Panc1 (cell line): ENCODE measurements at regions not wholly inside any gene's neighbourhood (a gene's known extent, or its start where the extent isn't known, plus 50 kb on each side); places are given as distances from the start of the nearest gene placed in this dataset.

Experiments used
- ATAC-seq: fragments of 200-7000 bp; cut with Tn5 transposase; 2 replicates; pipeline ENCODE4 v1.9.1; 2020; ENCODE audit warnings: mild to moderate bottlenecking, moderate library complexity
- BruUV-seq: library from RNA; stranded (reverse); fragments of 400-500 nt; replicated peaks from 2 replicates; lab custom pipeline; 2021; lab: Mats Ljungman, UMichigan
- CTCF ChIA-PET: fragments of 300-600 bp; sonication (Branson Sonifier 250); formaldehyde crosslinking; loops from one replicate; lab custom pipeline; 2022; ENCODE audit warnings: antibody characterized with exemption; lab: Charles Lee
- POLR2A ChIA-PET: fragments of 300-600 bp; sonication (Branson Sonifier 250); formaldehyde crosslinking; loops from one replicate; lab custom pipeline; 2022; ENCODE audit warnings: antibody characterized with exemption; lab: Charles Lee
- DNase-seq: peaks from one replicate; pipeline ENCODE4 v3.0.0-alpha.2; 2010; ENCODE audit warnings: low read depth, low spot score
- H3K27ac ChIP-seq: 2 replicates; pipeline ENCODE4 v1.5.1; 2011; ENCODE audit warnings: mild to moderate bottlenecking, low read length, inconsistent platforms
- H3K27me3 ChIP-seq: fragments of 200-500 bp; sonication (Bioruptor generic); 2 replicates; pipeline ENCODE4 v1.6.0; 2014; ENCODE audit warnings: low read length, inconsistent platforms; ENCODE audit not compliant: control insufficient read depth, insufficient read depth
- H3K36me3 ChIP-seq: fragments of 200-500 bp; sonication (Bioruptor generic); 2 replicates; pipeline ENCODE4 v1.5.1; 2014; ENCODE audit warnings: inconsistent platforms, mild to moderate bottlenecking, low read length, moderate library complexity; ENCODE audit not compliant: control insufficient read depth, insufficient read depth
- H3K4me1 ChIP-seq: 2 replicates; pipeline ENCODE4 v1.5.1; 2011; ENCODE audit warnings: inconsistent platforms, mild to moderate bottlenecking, low read length, moderate library complexity; ENCODE audit not compliant: control insufficient read depth, insufficient read depth
- H3K4me3 ChIP-seq, 2 experiments: 2 replicates each; pipeline ENCODE4 v1.5.1; 2011 to 2012; ENCODE audit warnings: low read depth in 2 of 2, low read length in 2 of 2, mild to moderate bottlenecking in 2 of 2, inconsistent platforms in 1 of 2, moderate library complexity in 1 of 2
- H3K9me3 ChIP-seq: fragments of 200-500 bp; sonication (Bioruptor generic); 2 replicates; pipeline ENCODE4 v1.5.1; 2014; ENCODE audit warnings: low read depth, mild to moderate bottlenecking, inconsistent platforms, low read length, moderate library complexity; ENCODE audit not compliant: control insufficient read depth, insufficient read depth
- CTCF ChIP-seq: fragments of 450-650 bp; IDR thresholded peaks from 2 replicates; pipeline ENCODE4 v1.5.1; 2017; ENCODE audit warnings: mild to moderate bottlenecking
- POLR2AphosphoS5 ChIP-seq: IDR thresholded peaks from 2 replicates; pipeline ENCODE4 v1.6.1; 2012; ENCODE audit warnings: mild to moderate bottlenecking, low read depth, low read length, moderate library complexity
- SIN3A ChIP-seq: IDR thresholded peaks from 2 replicates; pipeline ENCODE4 v1.6.1; 2012; ENCODE audit warnings: low read depth, mild to moderate bottlenecking, low read length, moderate library complexity, borderline replicate concordance; ENCODE audit not compliant: insufficient read depth
- TCF7L2 ChIP-seq: IDR thresholded peaks from 2 replicates; pipeline ENCODE4 v1.6.1; 2011; ENCODE audit warnings: mild to moderate bottlenecking, low read depth, low read length, inconsistent platforms
- in situ Hi-C: cut with HindIII; loops from 2 replicates; pipeline ENCODE4 v1.10.0; 2016; ENCODE audit warnings: low sequenced_read_pairs, low pct_unique_long_range_greater_than_20kb
- intact Hi-C: fragments of 100-400 bp; cut with micrococcal nuclease; formaldehyde crosslinking; loops from one replicate; pipeline ENCODE4 v1.10.0; 2022; ENCODE audit not compliant: unreplicated experiment
- TF ChIP-seq, protein P1 (sequence below), 2 experiments: IDR thresholded peaks; 2 replicates each; pipeline ENCODE4 v1.6.1; 2011 to 2012; ENCODE audit warnings: low read depth in 2 of 2, control low read depth in 1 of 2, low read length in 1 of 2, mild to moderate bottlenecking in 1 of 2, moderate library complexity in 1 of 2; ENCODE audit not compliant: insufficient read depth in 1 of 2

GRCh38 chr4:155005395-155006090, 202.9 kb upstream of the NPY2R start:
- ChIA-PET POLR2A (no interaction called here), CTCF (no interaction called here)
- no peak for ATAC-seq
- H3K27ac ChIP-seq, result no peak overlapping the region
- H3K9me3 ChIP-seq, result no peaks in the 10 kb centered on the region
- TF ChIP-seq SIN3A (no peak), TCF7L2 (no peak), POLR2AphosphoS5 (no peak), CTCF (no peak)
- TF ChIP-seq, protein P1, sequence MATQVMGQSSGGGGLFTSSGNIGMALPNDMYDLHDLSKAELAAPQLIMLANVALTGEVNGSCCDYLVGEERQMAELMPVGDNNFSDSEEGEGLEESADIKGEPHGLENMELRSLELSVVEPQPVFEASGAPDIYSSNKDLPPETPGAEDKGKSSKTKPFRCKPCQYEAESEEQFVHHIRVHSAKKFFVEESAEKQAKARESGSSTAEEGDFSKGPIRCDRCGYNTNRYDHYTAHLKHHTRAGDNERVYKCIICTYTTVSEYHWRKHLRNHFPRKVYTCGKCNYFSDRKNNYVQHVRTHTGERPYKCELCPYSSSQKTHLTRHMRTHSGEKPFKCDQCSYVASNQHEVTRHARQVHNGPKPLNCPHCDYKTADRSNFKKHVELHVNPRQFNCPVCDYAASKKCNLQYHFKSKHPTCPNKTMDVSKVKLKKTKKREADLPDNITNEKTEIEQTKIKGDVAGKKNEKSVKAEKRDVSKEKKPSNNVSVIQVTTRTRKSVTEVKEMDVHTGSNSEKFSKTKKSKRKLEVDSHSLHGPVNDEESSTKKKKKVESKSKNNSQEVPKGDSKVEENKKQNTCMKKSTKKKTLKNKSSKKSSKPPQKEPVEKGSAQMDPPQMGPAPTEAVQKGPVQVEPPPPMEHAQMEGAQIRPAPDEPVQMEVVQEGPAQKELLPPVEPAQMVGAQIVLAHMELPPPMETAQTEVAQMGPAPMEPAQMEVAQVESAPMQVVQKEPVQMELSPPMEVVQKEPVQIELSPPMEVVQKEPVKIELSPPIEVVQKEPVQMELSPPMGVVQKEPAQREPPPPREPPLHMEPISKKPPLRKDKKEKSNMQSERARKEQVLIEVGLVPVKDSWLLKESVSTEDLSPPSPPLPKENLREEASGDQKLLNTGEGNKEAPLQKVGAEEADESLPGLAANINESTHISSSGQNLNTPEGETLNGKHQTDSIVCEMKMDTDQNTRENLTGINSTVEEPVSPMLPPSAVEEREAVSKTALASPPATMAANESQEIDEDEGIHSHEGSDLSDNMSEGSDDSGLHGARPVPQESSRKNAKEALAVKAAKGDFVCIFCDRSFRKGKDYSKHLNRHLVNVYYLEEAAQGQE (IDR thresholded peaks at IDR 0.05; ENCODE audit: insufficient read depth in 1 of 2, low read depth in 2 of 2, low read length in 1 of 2), result no peak
- no peaks in the 10 kb centered on the region for H3K4me1 ChIP-seq
- intact Hi-C loops, result no loop called here
- no peaks in the 10 kb centered on the region for H3K27me3 ChIP-seq
- no peaks in the 10 kb centered on the region for H3K36me3 ChIP-seq
- in situ Hi-C loops, result no loop called here
- no peak for DNase-seq
- H3K4me3 ChIP-seq, result no peak overlapping the region
- BruUV-seq, result no TSS peak

DNA sequence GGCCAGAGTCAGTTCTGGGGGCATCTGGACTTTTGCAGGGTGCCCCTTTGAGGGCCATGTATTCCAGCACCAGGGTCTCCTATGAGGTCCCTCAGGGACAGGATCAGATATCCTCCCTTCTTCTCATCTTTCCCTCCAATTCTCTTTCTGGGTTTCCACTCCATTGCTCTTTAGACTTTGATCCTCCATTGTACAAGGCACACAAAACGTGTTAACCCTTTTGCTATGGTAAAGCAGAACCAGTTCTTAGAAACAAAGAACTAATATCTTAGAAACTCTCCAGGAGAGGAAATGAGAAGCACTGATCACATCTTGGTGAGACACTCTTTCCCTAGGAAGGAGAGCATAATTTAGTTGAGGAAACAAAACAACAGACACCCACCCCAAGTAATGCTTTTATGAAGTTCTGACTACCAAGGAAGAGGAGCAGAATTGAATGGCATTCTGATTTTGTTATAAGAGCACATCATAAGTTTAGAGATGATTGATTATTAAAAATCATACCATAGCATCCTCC, 200.7 kb upstream of the NPY2R start:
- no peak overlapping the region for H3K27ac ChIP-seq
- no peaks in the 10 kb centered on the region for H3K4me1 ChIP-seq
- no peaks in the 10 kb centered on the region for H3K36me3 ChIP-seq
- POLR2A ChIA-PET, result no interaction called here
- TF ChIP-seq POLR2AphosphoS5 (no peak), TCF7L2 (no peak), SIN3A (no peak), CTCF (no peak)
- TF ChIP-seq, protein P1 (IDR thresholded peaks at IDR 0.05; ENCODE audit: insufficient read depth in 1 of 2, low read depth in 2 of 2, low read length in 1 of 2), result no peak
- no peak overlapping the region for H3K4me3 ChIP-seq
- intact Hi-C loops (no loop called here), in situ Hi-C loops (no loop called here)
- DNase-seq (no peak), ATAC-seq (no peak)
- H3K27me3 ChIP-seq, result no peaks in the 10 kb centered on the region
- CTCF ChIA-PET, result no interaction called here
- no TSS peak for BruUV-seq
- H3K9me3 ChIP-seq, result no peaks in the 10 kb centered on the region
